CD14-positive monocyte (primary cell): ENCODE measurements at regions not wholly inside any gene's neighbourhood (a gene's known extent, or its start where the extent isn't known, plus 50 kb on each side); places are given as distances from the start of the nearest gene placed in this dataset.

Source experiments
- DNase-seq, 3 donors: peaks; one replicate each; pipeline ENCODE4 v3.0.0-alpha.2; 2011 to 2022
- H2AFZ ChIP-seq: 2 replicates; pipeline ENCODE4 v1.6.0; 2012; ENCODE audit warnings: mild to moderate bottlenecking, low read depth, low read length, inconsistent platforms; ENCODE audit not compliant: insufficient read depth, poor library complexity, severe bottlenecking
- H3K27ac ChIP-seq, 2 donors: 1 replicate in 1 of 2; 2 replicates in 1 of 2; pipeline ENCODE4 v1.5.1; 2012 to 2013; ENCODE audit warnings: low read length in 2 of 2, control low read depth in 1 of 2, inconsistent platforms in 1 of 2, low read depth in 1 of 2, mild to moderate bottlenecking in 1 of 2
- H3K27me3 ChIP-seq, 2 donors: one replicate each; pipeline versions ENCODE4 v1.6.0 to v1.6.1; 2011 to 2013; ENCODE audit warnings: low read length in 2 of 2; ENCODE audit not compliant: control insufficient read depth in 2 of 2, insufficient read depth in 2 of 2
- H3K36me3 ChIP-seq, 2 donors: replicated peaks in 1 of 2; 1 replicate in 1 of 2; 2 replicates in 1 of 2; pipeline versions ENCODE4 v1.5.1 to v1.6.1; 2012 to 2013; ENCODE audit warnings: low read length in 2 of 2, control low read depth in 1 of 2, inconsistent platforms in 1 of 2, mild to moderate bottlenecking in 1 of 2; ENCODE audit not compliant: insufficient read depth in 2 of 2, control insufficient read depth in 1 of 2
- H3K4me1 ChIP-seq, 2 donors: 1 replicate in 1 of 2; 2 replicates in 1 of 2; pipeline versions ENCODE4 v1.5.1 to v1.6.1; 2012 to 2013; ENCODE audit warnings: low read length in 2 of 2, control low read depth in 1 of 2, inconsistent platforms in 1 of 2, mild to moderate bottlenecking in 1 of 2, moderate library complexity in 1 of 2; ENCODE audit not compliant: insufficient read depth in 2 of 2, control insufficient read depth in 1 of 2
- H3K4me2 ChIP-seq: replicated peaks from 2 replicates; pipeline ENCODE3; 2012; ENCODE audit warnings: low read length, moderate library complexity, mild to moderate bottlenecking; ENCODE audit not compliant: poor library complexity, severe bottlenecking; ENCODE audit errors: extremely low read depth
- H3K4me3 ChIP-seq, 3 experiments: fragments of 200-600 bp in 1 of 3; sonication (generic) in 1 of 3; replicated peaks in 1 of 3; 1 replicate in 2 of 3; 2 replicates in 1 of 3; pipeline ENCODE4 v1.5.1; 2011 to 2013; ENCODE audit warnings: low read length in 3 of 3, mild to moderate bottlenecking in 3 of 3, control low read depth in 2 of 3, low read depth in 2 of 3, inconsistent platforms in 1 of 3, moderate library complexity in 1 of 3
- H3K79me2 ChIP-seq: 2 replicates; pipeline ENCODE4 v1.6.0; 2012; ENCODE audit warnings: mild to moderate bottlenecking, control low read depth, inconsistent platforms, low read length, moderate library complexity; ENCODE audit not compliant: insufficient read depth
- H3K9ac ChIP-seq: 2 replicates; pipeline ENCODE4 v1.6.0; 2017; ENCODE audit warnings: low read length, mild to moderate bottlenecking; ENCODE audit not compliant: insufficient read depth, poor library complexity, severe bottlenecking
- H3K9me3 ChIP-seq, 2 donors: replicated peaks in 1 of 2; 1 replicate in 1 of 2; 2 replicates in 1 of 2; pipeline versions ENCODE4 v1.5.1 to v1.6.1; 2012 to 2013; ENCODE audit warnings: low read length in 2 of 2, control low read depth in 1 of 2; ENCODE audit not compliant: control insufficient read depth in 1 of 2, insufficient read depth in 1 of 2
- H4K20me1 ChIP-seq: 2 replicates; pipeline ENCODE4 v1.6.0; 2012; ENCODE audit warnings: mild to moderate bottlenecking, low read length, control low read depth, moderate library complexity; ENCODE audit not compliant: insufficient read depth
- H3K27ac Mint-ChIP-seq, 7 donors: one replicate each; pipeline ENCODE4 v1.8.0; 2020; ENCODE audit warnings: mild to moderate bottlenecking in 7 of 7, mixed read lengths in 7 of 7, moderate library complexity in 6 of 7, inconsistent platforms in 2 of 7
- H3K27me3 Mint-ChIP-seq, 3 donors: one replicate each; pipeline ENCODE4 v1.8.0; 2021 to 2022; ENCODE audit warnings: low read depth in 3 of 3, mild to moderate bottlenecking in 3 of 3, mixed read lengths in 3 of 3, moderate library complexity in 3 of 3, inconsistent platforms in 1 of 3
- H3K36me3 Mint-ChIP-seq, 2 donors: one replicate each; pipeline ENCODE4 v1.8.0; 2020; ENCODE audit warnings: mixed read lengths in 2 of 2, inconsistent platforms in 1 of 2, mild to moderate bottlenecking in 1 of 2
- H3K4me1 Mint-ChIP-seq: one replicate; pipeline ENCODE4 v1.8.0; 2020; ENCODE audit warnings: mild to moderate bottlenecking, mixed read lengths
- H3K4me3 Mint-ChIP-seq, 2 donors: one replicate each; pipeline ENCODE4 v1.8.0; 2020; ENCODE audit warnings: mild to moderate bottlenecking in 2 of 2, mixed read lengths in 2 of 2, moderate library complexity in 1 of 2
- H3K9me3 Mint-ChIP-seq, 7 donors: one replicate each; pipeline ENCODE4 v1.8.0; 2020 to 2022; ENCODE audit warnings: mixed read lengths in 7 of 7, mild to moderate bottlenecking in 6 of 7, moderate library complexity in 6 of 7, inconsistent platforms in 2 of 7
- CTCF ChIP-seq: fragments of 200-600 bp; IDR thresholded peaks from one replicate; pipeline ENCODE4 v1.8.0; 2022; ENCODE audit warnings: antibody characterized with exemption, mild to moderate bottlenecking
- WGBS: methylation state at CpG from one replicate; pipeline ENCODE4 v1.1.5; 2013; ENCODE audit warnings: missing lambda C conversion rate; ENCODE audit not compliant: insufficient coverage; 5-methylcytosine and 5-hydroxymethylcytosine counted together
- intact Hi-C, 2 donors: fragments of 100-400 bp; cut with micrococcal nuclease; formaldehyde crosslinking; loops; one replicate each; pipeline versions ENCODE4 v1.15.0 to v1.15.1; 2023

GRCh38 chr5:4182144-4182543 is 586.5 kb downstream of the IRX1 start:
- H3K9ac ChIP-seq, result no peak overlapping the region
- intact Hi-C loops, result no loop called here
- H3K79me2 ChIP-seq, result no peaks in the 10 kb centered on the region
- peaks cover 6 to 11% of the 10 kb centered on the region in 2 donors for H3K4me1 ChIP-seq
- Mint-ChIP-seq H3K4me1 (peaks cover 4% of the 10 kb centered on the region), H3K36me3 (no peaks in the 10 kb centered on the region), H3K9me3 (peaks cover 13 to 20% (median 17%) of the 10 kb centered on the region in 7 donors), H3K27me3 (peaks cover 0 to 2% (median 0%) of the 10 kb centered on the region in 3 donors), H3K27ac (peak overlapping the region in 1 of 7 donors; percentile 40), H3K4me3 (no peak overlapping the region)
- no peak overlapping the region for H2AFZ ChIP-seq
- no peak for TF ChIP-seq CTCF
- H4K20me1 ChIP-seq, result no peaks in the 10 kb centered on the region
- DNase-seq, result no peak
- H3K4me2 ChIP-seq, result no peak overlapping the region
- H3K4me3 ChIP-seq, result no peak overlapping the region
- no peak overlapping the region for H3K27ac ChIP-seq
- no CpG with 5 or more reads among the region's 5 CpGs for WGBS
- H3K27me3 ChIP-seq, result no peaks in the 10 kb centered on the region
- H3K9me3 ChIP-seq, result peaks cover 5 to 18% of the 10 kb centered on the region in 2 donors
- no peaks in the 10 kb centered on the region for H3K36me3 ChIP-seq

- peaks cover 4% of the 10 kb centered on the region for H3K4me1 Mint-ChIP-seq
- H3K4me3 ChIP-seq, result no peak overlapping the region
- H2AFZ ChIP-seq, result no peak overlapping the region
- peaks cover 0 to 1% (median 0%) of the 10 kb centered on the region in 3 donors for H3K27me3 Mint-ChIP-seq
- H3K36me3 ChIP-seq, result no peaks in the 10 kb centered on the region
- intact Hi-C loops, result no loop called here
- no peak overlapping the region for H3K9ac ChIP-seq
- peaks cover 6 to 11% of the 10 kb centered on the region in 2 donors for H3K4me1 ChIP-seq
- DNase-seq, result no peak
- H3K4me3 Mint-ChIP-seq, result no peak overlapping the region
- H3K27ac ChIP-seq, result no peak overlapping the region
- no peaks in the 10 kb centered on the region for H4K20me1 ChIP-seq
- H3K4me2 ChIP-seq, result no peak overlapping the region
- no peak overlapping the region for H3K27ac Mint-ChIP-seq
- H3K27me3 ChIP-seq, result no peaks in the 10 kb centered on the region
- no peak for TF ChIP-seq CTCF
- H3K9me3 Mint-ChIP-seq, result peaks cover 11 to 17% (median 14%) of the 10 kb centered on the region in 7 donors
- no peaks in the 10 kb centered on the region for H3K36me3 Mint-ChIP-seq
- H3K79me2 ChIP-seq, result no peaks in the 10 kb centered on the region
- WGBS, result 100% methylated on average over 1 of the region's 2 CpGs
- H3K9me3 ChIP-seq, result peaks cover 5 to 18% of the 10 kb centered on the region in 2 donors
Observed at GRCh38 chr5:4185127-4185526, 589.5 kb downstream of the IRX1 start.
